A673 (cell line): ENCODE measurements at regions not wholly inside any gene's neighbourhood (a gene's known extent, or its start where the extent isn't known, plus 50 kb on each side); places are given as distances from the start of the nearest gene placed in this dataset.

Experiments
- EZH2 ChIP-seq: fragments of 200-600 bp; sonication (generic); IDR thresholded peaks from 2 replicates; pipeline ENCODE4 v1.6.1; 2017; ENCODE audit warnings: borderline replicate concordance, low read depth, mild to moderate bottlenecking, mixed read lengths, antibody characterized with exemption, low read length; ENCODE audit not compliant: poor library complexity, severe bottlenecking
- TF ChIP-seq, protein P1 (sequence below): fragments of 300-800, 200-600 bp; sonication (generic); conservative IDR thresholded peaks from 2 replicates; pipeline ENCODE4 v1.5.1; 2017; ENCODE audit warnings: low read depth, mild to moderate bottlenecking, antibody characterized with exemption, low read length, moderate library complexity, mixed read lengths

- TF ChIP-seq, protein P1, sequence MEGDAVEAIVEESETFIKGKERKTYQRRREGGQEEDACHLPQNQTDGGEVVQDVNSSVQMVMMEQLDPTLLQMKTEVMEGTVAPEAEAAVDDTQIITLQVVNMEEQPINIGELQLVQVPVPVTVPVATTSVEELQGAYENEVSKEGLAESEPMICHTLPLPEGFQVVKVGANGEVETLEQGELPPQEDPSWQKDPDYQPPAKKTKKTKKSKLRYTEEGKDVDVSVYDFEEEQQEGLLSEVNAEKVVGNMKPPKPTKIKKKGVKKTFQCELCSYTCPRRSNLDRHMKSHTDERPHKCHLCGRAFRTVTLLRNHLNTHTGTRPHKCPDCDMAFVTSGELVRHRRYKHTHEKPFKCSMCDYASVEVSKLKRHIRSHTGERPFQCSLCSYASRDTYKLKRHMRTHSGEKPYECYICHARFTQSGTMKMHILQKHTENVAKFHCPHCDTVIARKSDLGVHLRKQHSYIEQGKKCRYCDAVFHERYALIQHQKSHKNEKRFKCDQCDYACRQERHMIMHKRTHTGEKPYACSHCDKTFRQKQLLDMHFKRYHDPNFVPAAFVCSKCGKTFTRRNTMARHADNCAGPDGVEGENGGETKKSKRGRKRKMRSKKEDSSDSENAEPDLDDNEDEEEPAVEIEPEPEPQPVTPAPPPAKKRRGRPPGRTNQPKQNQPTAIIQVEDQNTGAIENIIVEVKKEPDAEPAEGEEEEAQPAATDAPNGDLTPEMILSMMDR: no peak
- TF ChIP-seq EZH2: no peak
Measured at GRCh38 chr4:137852326-137852725, 320.0 kb upstream of the PCDH18 start.
